Liver (tissue), 8 donors: ENCODE measurements at regions not wholly inside any gene's neighbourhood (a gene's known extent, or its start where the extent isn't known, plus 50 kb on each side); places are given as distances from the start of the nearest gene placed in this dataset.

Experiments used
- DNase-seq: peaks from one replicate; pipeline ENCODE4 v3.0.0-alpha.2; 2017; ENCODE audit warnings: low spot score
- H3K27ac ChIP-seq, 2 donors: one replicate each; pipeline ENCODE4 v1.7.0; 2013; ENCODE audit warnings: inconsistent platforms in 2 of 2, low read length in 2 of 2, control low read depth in 1 of 2, low read depth in 1 of 2, mild to moderate bottlenecking in 1 of 2
- H3K27me3 ChIP-seq, 4 donors: one replicate each; pipeline versions ENCODE4 v1.6.1 to v1.7.0; 2013; ENCODE audit warnings: low read length in 3 of 4, inconsistent platforms in 1 of 4, mild to moderate bottlenecking in 1 of 4, moderate library complexity in 1 of 4; ENCODE audit not compliant: control insufficient read depth in 4 of 4, insufficient read depth in 4 of 4
- H3K36me3 ChIP-seq, 4 donors: one replicate each; pipeline versions ENCODE4 v1.6.1 to v1.7.0; 2013; ENCODE audit warnings: low read length in 3 of 4, mild to moderate bottlenecking in 3 of 4, low read depth in 1 of 4, moderate library complexity in 1 of 4; ENCODE audit not compliant: control insufficient read depth in 4 of 4, insufficient read depth in 3 of 4
- H3K4me1 ChIP-seq, 4 donors: one replicate each; pipeline versions ENCODE4 v1.6.1 to v1.7.0; 2013; ENCODE audit warnings: low read length in 3 of 4, mild to moderate bottlenecking in 3 of 4, moderate library complexity in 1 of 4; ENCODE audit not compliant: control insufficient read depth in 4 of 4, insufficient read depth in 4 of 4
- H3K4me3 ChIP-seq, 3 donors: one replicate each; pipeline versions ENCODE4 v1.6.1 to v1.7.0; 2013; ENCODE audit warnings: low read length in 3 of 3, control low read depth in 1 of 3, low read depth in 1 of 3, mild to moderate bottlenecking in 1 of 3
- H3K9ac ChIP-seq, 2 donors: one replicate each; pipeline ENCODE4 v1.7.0; 2013; ENCODE audit warnings: low read length in 2 of 2, mild to moderate bottlenecking in 2 of 2, moderate library complexity in 2 of 2, control low read depth in 1 of 2, low read depth in 1 of 2
- H3K9me3 ChIP-seq, 4 donors: one replicate each; pipeline versions ENCODE4 v1.6.1 to v1.7.0; 2013; ENCODE audit warnings: low read length in 3 of 4; ENCODE audit not compliant: control insufficient read depth in 4 of 4
- ATF3 ChIP-seq: IDR thresholded peaks from 2 replicates; pipeline ENCODE4 v1.6.1; 2016; ENCODE audit warnings: antibody characterized with exemption
- EGR1 ChIP-seq, 2 donors: IDR thresholded peaks; 2 replicates each; pipeline ENCODE4 v1.6.1; 2016 to 2018; ENCODE audit warnings: antibody characterized with exemption in 2 of 2, low read depth in 2 of 2
- FOXA1 ChIP-seq: IDR thresholded peaks from 2 replicates; pipeline ENCODE4 v1.6.1; 2016; ENCODE audit warnings: antibody characterized with exemption
- FOXA2 ChIP-seq: IDR thresholded peaks from 2 replicates; pipeline ENCODE4 v1.6.1; 2016; ENCODE audit warnings: antibody characterized with exemption
- HNF4A ChIP-seq, 2 donors: conservative IDR thresholded peaks; 2 replicates each; pipeline ENCODE4 v1.6.1; 2016; ENCODE audit warnings: antibody characterized with exemption in 2 of 2, mild to moderate bottlenecking in 2 of 2
- HNF4G ChIP-seq: IDR thresholded peaks from 2 replicates; pipeline ENCODE4 v1.6.1; 2016; ENCODE audit warnings: antibody characterized with exemption
- JUND ChIP-seq, 2 donors: IDR thresholded peaks; 2 replicates each; pipeline ENCODE4 v1.6.1; 2016; ENCODE audit warnings: antibody characterized with exemption in 2 of 2
- NR2F2 ChIP-seq: IDR thresholded peaks from 2 replicates; pipeline ENCODE4 v1.6.1; 2016; ENCODE audit warnings: antibody characterized with exemption
- RAD21 ChIP-seq, 2 donors: IDR thresholded peaks; 2 replicates each; pipeline ENCODE4 v1.6.1; 2016; ENCODE audit warnings: antibody characterized with exemption in 2 of 2, mild to moderate bottlenecking in 2 of 2
- RXRA ChIP-seq, 2 donors: IDR thresholded peaks; 2 replicates each; pipeline ENCODE4 v1.6.1; 2017 to 2018; ENCODE audit warnings: antibody characterized with exemption in 2 of 2, mild to moderate bottlenecking in 1 of 2
- SP1 ChIP-seq: IDR thresholded peaks from 2 replicates; pipeline ENCODE4 v1.6.1; 2018; ENCODE audit warnings: antibody characterized with exemption, mild to moderate bottlenecking
- TAF1 ChIP-seq: conservative IDR thresholded peaks from 2 replicates; pipeline ENCODE4 v1.6.1; 2016; ENCODE audit warnings: antibody characterized with exemption, mild to moderate bottlenecking
- YY1 ChIP-seq: IDR thresholded peaks from 2 replicates; pipeline ENCODE4 v1.6.1; 2016; ENCODE audit warnings: antibody characterized with exemption, mild to moderate bottlenecking
- ZBTB33 ChIP-seq: IDR thresholded peaks from 2 replicates; pipeline ENCODE4 v1.6.1; 2016; ENCODE audit warnings: antibody characterized with exemption
- WGBS: extraction: QIAGEN DNeasy Blood & Tissue Kit; methylation state at CpG from one replicate; pipeline ENCODE4 v1.1.7; 2013; 5-methylcytosine and 5-hydroxymethylcytosine counted together
- TF ChIP-seq, protein P1 (sequence below): fragments of 150-350 bp; IDR thresholded peaks from 2 replicates; pipeline ENCODE4 v1.5.1; 2017; ENCODE audit warnings: improper control_type of control experiment, low read depth, low read length; ENCODE audit not compliant: missing input control
- TF ChIP-seq, protein P2 (sequence below): IDR thresholded peaks from 2 replicates; pipeline ENCODE4 v1.6.1; 2016; ENCODE audit warnings: antibody characterized with exemption
- TF ChIP-seq, protein P3 (sequence below): IDR thresholded peaks from 2 replicates; pipeline ENCODE4 v1.6.1; 2016; ENCODE audit warnings: antibody characterized with exemption, mild to moderate bottlenecking
- donor health status: healthy.
- donor health status: healthy.
- donor health status: healthy.
- donor health status: healthy.
- donor health status: healthy.

DNA sequence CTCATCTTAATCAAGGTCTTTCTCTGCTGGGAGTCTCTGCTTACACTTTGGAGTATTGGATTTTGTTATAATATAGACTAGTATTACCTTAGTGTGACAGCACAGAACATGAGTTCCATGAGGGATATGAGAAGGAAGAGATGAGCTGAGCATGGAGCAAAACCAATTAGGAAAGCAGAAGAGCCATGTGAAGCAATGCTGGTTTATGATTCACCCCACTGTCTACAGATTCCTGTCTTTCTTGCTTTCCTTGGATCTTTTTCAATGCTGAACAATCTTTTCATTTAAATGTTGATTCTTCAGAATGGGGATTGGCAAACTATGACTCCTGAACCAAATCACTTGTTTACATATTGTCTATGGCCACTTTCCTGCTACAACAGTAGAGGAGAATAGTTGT is 70.4 kb upstream of the KITLG start:
- H3K27me3 ChIP-seq: no peaks in the 10 kb centered on the region
- H3K27ac ChIP-seq: no peak overlapping the region
- TF ChIP-seq RXRA (IDR thresholded peaks at IDR 0.05): peak in 1 of 2 donors; percentile 12
- TF ChIP-seq JUND (IDR thresholded peaks at IDR 0.05): peak in 1 of 2 donors; percentile 11
- no peak for TF ChIP-seq HNF4A (conservative IDR thresholded peaks at IDR 0.05)
- no peaks in the 10 kb centered on the region for H3K4me1 ChIP-seq
- no peak for DNase-seq
- no peak overlapping the region for H3K4me3 ChIP-seq
- no peak overlapping the region for H3K9ac ChIP-seq
- H3K36me3 ChIP-seq: no peaks in the 10 kb centered on the region
- H3K9me3 ChIP-seq: no peaks in the 10 kb centered on the region

DNA sequence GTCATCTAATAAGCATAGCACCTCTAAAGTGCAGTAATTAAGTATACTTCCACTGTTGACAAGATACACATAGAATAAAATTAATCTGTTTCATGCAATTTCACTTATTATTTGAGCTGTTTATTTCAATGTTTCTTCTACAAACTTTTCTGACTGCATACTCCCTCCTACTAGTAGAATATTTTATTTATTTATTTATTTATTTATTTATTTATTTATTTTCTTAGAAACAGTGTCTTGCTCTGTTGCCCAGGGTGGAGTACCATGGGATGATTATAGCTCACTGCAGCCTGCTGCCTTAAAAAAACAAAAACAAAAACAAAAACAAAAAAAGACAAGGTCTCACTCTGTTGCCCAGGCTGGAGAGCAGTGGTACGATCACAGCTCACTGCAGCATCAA is 68.4 kb upstream of the KITLG start:
- no peak for TF ChIP-seq JUND (IDR thresholded peaks at IDR 0.05)
- TF ChIP-seq, protein P1, sequence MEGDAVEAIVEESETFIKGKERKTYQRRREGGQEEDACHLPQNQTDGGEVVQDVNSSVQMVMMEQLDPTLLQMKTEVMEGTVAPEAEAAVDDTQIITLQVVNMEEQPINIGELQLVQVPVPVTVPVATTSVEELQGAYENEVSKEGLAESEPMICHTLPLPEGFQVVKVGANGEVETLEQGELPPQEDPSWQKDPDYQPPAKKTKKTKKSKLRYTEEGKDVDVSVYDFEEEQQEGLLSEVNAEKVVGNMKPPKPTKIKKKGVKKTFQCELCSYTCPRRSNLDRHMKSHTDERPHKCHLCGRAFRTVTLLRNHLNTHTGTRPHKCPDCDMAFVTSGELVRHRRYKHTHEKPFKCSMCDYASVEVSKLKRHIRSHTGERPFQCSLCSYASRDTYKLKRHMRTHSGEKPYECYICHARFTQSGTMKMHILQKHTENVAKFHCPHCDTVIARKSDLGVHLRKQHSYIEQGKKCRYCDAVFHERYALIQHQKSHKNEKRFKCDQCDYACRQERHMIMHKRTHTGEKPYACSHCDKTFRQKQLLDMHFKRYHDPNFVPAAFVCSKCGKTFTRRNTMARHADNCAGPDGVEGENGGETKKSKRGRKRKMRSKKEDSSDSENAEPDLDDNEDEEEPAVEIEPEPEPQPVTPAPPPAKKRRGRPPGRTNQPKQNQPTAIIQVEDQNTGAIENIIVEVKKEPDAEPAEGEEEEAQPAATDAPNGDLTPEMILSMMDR: no peak
- TF ChIP-seq RAD21 (IDR thresholded peaks at IDR 0.05): no peak
- TF ChIP-seq EGR1 (IDR thresholded peaks at IDR 0.05; ENCODE audit: low read depth in 2 of 2): no peak
- TF ChIP-seq HNF4A (conservative IDR thresholded peaks at IDR 0.05): no peak
- TF ChIP-seq YY1: no peak
- TF ChIP-seq, protein P2, sequence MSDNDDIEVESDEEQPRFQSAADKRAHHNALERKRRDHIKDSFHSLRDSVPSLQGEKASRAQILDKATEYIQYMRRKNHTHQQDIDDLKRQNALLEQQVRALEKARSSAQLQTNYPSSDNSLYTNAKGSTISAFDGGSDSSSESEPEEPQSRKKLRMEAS: no peak
- no peak for TF ChIP-seq TAF1
- TF ChIP-seq FOXA1: no peak
- no peak for TF ChIP-seq HNF4G
- no peak for TF ChIP-seq NR2F2
- no peak for TF ChIP-seq RXRA (IDR thresholded peaks at IDR 0.05)
- Histone ChIP-seq H3K9me3 (no peaks in the 10 kb centered on the region), H3K36me3 (no peaks in the 10 kb centered on the region), H3K27me3 (no peaks in the 10 kb centered on the region), H3K4me3 (no peak overlapping the region), H3K27ac (no peak overlapping the region), H3K9ac (no peak overlapping the region), H3K4me1 (no peaks in the 10 kb centered on the region)
- no peak for DNase-seq
- WGBS: 100% methylated on average over 1 of the region's 1 CpG

GRCh38 chr12:88646824-88647223 is 66.6 kb upstream of the KITLG start:
- Histone ChIP-seq H3K27ac (no peak overlapping the region), H3K4me3 (no peak overlapping the region), H3K9ac (no peak overlapping the region), H3K4me1 (no peaks in the 10 kb centered on the region), H3K36me3 (no peaks in the 10 kb centered on the region), H3K27me3 (no peaks in the 10 kb centered on the region), H3K9me3 (no peaks in the 10 kb centered on the region)
- DNase-seq: no peak
- TF ChIP-seq, protein P3, sequence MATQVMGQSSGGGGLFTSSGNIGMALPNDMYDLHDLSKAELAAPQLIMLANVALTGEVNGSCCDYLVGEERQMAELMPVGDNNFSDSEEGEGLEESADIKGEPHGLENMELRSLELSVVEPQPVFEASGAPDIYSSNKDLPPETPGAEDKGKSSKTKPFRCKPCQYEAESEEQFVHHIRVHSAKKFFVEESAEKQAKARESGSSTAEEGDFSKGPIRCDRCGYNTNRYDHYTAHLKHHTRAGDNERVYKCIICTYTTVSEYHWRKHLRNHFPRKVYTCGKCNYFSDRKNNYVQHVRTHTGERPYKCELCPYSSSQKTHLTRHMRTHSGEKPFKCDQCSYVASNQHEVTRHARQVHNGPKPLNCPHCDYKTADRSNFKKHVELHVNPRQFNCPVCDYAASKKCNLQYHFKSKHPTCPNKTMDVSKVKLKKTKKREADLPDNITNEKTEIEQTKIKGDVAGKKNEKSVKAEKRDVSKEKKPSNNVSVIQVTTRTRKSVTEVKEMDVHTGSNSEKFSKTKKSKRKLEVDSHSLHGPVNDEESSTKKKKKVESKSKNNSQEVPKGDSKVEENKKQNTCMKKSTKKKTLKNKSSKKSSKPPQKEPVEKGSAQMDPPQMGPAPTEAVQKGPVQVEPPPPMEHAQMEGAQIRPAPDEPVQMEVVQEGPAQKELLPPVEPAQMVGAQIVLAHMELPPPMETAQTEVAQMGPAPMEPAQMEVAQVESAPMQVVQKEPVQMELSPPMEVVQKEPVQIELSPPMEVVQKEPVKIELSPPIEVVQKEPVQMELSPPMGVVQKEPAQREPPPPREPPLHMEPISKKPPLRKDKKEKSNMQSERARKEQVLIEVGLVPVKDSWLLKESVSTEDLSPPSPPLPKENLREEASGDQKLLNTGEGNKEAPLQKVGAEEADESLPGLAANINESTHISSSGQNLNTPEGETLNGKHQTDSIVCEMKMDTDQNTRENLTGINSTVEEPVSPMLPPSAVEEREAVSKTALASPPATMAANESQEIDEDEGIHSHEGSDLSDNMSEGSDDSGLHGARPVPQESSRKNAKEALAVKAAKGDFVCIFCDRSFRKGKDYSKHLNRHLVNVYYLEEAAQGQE: no peak
- TF ChIP-seq HNF4G (no peak), ZBTB33 (no peak), NR2F2 (no peak), SP1 (no peak), RAD21 (IDR thresholded peaks at IDR 0.05) (no peak), HNF4A (conservative IDR thresholded peaks at IDR 0.05) (no peak), FOXA2 (no peak), JUND (IDR thresholded peaks at IDR 0.05) (no peak), ATF3 (no peak)
